Mammary epithelial cell (primary cell): ENCODE measurements at regions not wholly inside any gene's neighbourhood (a gene's known extent, or its start where the extent isn't known, plus 50 kb on each side); places are given as distances from the start of the nearest gene placed in this dataset.

ENCODE experiments used
- EZH2 ChIP-seq: IDR thresholded peaks from 2 replicates; pipeline ENCODE4 v1.6.1; 2012; ENCODE audit warnings: low read length, inconsistent platforms, borderline replicate concordance
- TF ChIP-seq, protein P1 (sequence below), 2 donors: IDR thresholded peaks in 1 of 2; conservative IDR thresholded peaks in 1 of 2; 2 replicates each; pipeline ENCODE4 v1.5.1; 2011 to 2012; ENCODE audit warnings: inconsistent platforms in 2 of 2, low read length in 2 of 2, mild to moderate bottlenecking in 2 of 2, control low read depth in 1 of 2, low read depth in 1 of 2; ENCODE audit not compliant: insufficient read depth in 1 of 2; ENCODE audit errors: extremely low read depth in 1 of 2

DNA sequence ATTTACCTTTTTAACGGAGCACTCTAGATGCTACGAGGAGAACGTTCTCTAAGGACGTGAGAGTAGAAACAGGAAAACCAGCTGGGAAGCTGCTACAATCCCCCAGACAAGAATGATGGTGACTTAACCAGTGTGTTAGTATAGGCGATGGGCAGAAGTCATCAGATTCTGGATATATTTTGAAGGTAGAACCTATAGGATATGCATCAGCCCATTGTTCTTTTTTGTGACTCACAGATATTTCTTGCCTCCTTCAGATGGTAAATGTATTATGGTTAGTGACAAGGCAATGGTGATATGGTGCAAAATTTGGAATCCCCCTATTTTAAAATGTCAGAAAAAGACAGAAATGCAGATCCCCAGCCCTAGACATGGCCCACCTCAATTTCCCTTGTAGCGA, 258.2 kb downstream of the PHLDA1 start:
- TF ChIP-seq EZH2 = no peak
- TF ChIP-seq, protein P1, sequence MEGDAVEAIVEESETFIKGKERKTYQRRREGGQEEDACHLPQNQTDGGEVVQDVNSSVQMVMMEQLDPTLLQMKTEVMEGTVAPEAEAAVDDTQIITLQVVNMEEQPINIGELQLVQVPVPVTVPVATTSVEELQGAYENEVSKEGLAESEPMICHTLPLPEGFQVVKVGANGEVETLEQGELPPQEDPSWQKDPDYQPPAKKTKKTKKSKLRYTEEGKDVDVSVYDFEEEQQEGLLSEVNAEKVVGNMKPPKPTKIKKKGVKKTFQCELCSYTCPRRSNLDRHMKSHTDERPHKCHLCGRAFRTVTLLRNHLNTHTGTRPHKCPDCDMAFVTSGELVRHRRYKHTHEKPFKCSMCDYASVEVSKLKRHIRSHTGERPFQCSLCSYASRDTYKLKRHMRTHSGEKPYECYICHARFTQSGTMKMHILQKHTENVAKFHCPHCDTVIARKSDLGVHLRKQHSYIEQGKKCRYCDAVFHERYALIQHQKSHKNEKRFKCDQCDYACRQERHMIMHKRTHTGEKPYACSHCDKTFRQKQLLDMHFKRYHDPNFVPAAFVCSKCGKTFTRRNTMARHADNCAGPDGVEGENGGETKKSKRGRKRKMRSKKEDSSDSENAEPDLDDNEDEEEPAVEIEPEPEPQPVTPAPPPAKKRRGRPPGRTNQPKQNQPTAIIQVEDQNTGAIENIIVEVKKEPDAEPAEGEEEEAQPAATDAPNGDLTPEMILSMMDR (conservative IDR thresholded peaks at IDR 0.05 in 1 of 2, IDR thresholded peaks at IDR 0.05 in 1 of 2; ENCODE audit: extremely low read depth in 1 of 2, insufficient read depth in 1 of 2, low read depth in 1 of 2, low read length in 2 of 2) = no peak
